GM12891 (cell line): ENCODE measurements at regions not wholly inside any gene's neighbourhood (a gene's known extent, or its start where the extent isn't known, plus 50 kb on each side); places are given as distances from the start of the nearest gene placed in this dataset.

Source experiments
- POLR2A ChIP-seq: IDR thresholded peaks from 2 replicates; pipeline ENCODE4 v1.6.1; 2011; ENCODE audit warnings: low read depth, low read length, control low read depth
- POLR2AphosphoS5 ChIP-seq: IDR thresholded peaks from 2 replicates; pipeline ENCODE4 v1.6.1; 2011; ENCODE audit warnings: low read depth, low read length, control low read depth
- SPI1 ChIP-seq: IDR thresholded peaks from 2 replicates; pipeline ENCODE4 v1.6.1; 2011; ENCODE audit warnings: low read depth, low read length, control low read depth
- TAF1 ChIP-seq: IDR thresholded peaks from 2 replicates; pipeline ENCODE4 v1.6.1; 2011; ENCODE audit warnings: low read depth, low read length, control low read depth

DNA sequence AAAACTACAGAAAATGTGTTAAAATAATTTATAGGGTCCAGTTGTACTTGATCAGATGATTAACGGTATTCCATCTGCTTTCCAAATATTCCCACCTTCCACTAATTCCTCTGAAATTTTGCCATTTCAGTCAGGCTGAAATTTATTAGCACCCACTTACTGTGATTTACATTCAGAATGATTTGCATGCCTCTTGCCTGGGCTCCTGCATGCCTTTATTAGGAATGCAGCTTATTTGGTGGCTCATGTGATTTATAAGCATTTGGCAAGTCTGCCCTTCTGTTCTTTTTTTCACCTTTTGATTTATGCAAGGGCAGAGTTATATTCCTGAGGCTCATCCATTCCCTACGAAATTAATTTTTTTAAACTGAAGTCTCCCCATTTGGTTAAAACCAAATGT is 1594.5 kb upstream of the PIK3C3 start:
- no peak for TF ChIP-seq SPI1
- no peak for TF ChIP-seq POLR2A
- no peak for TF ChIP-seq TAF1
- no peak for TF ChIP-seq POLR2AphosphoS5
